NT2/D1 (cell line): ENCODE measurements at regions not wholly inside any gene's neighbourhood (a gene's known extent, or its start where the extent isn't known, plus 50 kb on each side); places are given as distances from the start of the nearest gene placed in this dataset.

Experiments used
- SUZ12 ChIP-seq: IDR thresholded peaks from 2 replicates; pipeline ENCODE4 v1.6.1; 2011; ENCODE audit not compliant: insufficient read length, insufficient read depth; ENCODE audit errors: extremely low read depth
- YY1 ChIP-seq: IDR thresholded peaks from 2 replicates; pipeline ENCODE4 v1.6.1; 2011; ENCODE audit not compliant: insufficient read length, insufficient read depth

DNA sequence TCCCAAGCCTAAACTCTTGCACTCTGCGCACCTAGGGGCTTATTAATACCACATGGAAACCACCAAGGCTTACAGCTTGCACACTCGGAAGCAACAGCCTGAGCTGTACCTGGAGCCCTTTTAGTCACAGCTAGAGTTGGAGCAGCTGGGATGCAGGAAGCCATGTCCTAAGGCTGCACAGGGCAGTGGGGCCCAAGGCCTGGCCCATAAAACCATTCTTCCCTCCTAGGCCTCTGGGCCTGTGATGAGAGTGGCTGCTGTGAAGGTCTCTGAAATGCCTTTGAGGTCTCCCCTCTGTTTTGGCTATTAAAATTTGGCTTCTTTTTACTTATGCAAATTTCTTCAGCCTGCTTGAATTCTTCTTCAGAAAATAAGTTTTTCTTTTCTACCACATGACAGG, 383.9 kb upstream of the UBE2E2 start:
- no peak for TF ChIP-seq SUZ12
- TF ChIP-seq YY1 = no peak
